IgD-negative memory B cell (primary cell): ENCODE measurements at regions not wholly inside any gene's neighbourhood (a gene's known extent, or its start where the extent isn't known, plus 50 kb on each side); places are given as distances from the start of the nearest gene placed in this dataset.

ENCODE experiments used
- H3K27ac Mint-ChIP-seq, 3 donors: one replicate each; pipeline ENCODE4 v1.8.0; 2020 to 2022; ENCODE audit warnings: mild to moderate bottlenecking in 3 of 3, mixed read lengths in 3 of 3, moderate library complexity in 1 of 3
- H3K27me3 Mint-ChIP-seq: one replicate; pipeline ENCODE4 v1.8.0; 2021; ENCODE audit warnings: mixed read lengths
- H3K36me3 Mint-ChIP-seq: one replicate; pipeline ENCODE4 v1.8.0; 2020; ENCODE audit warnings: mild to moderate bottlenecking, mixed read lengths
- H3K4me1 Mint-ChIP-seq, 3 donors: one replicate each; pipeline ENCODE4 v1.8.0; 2020 to 2022; ENCODE audit warnings: mixed read lengths in 3 of 3, mild to moderate bottlenecking in 1 of 3
- H3K4me3 Mint-ChIP-seq, 4 donors: one replicate each; pipeline ENCODE4 v1.8.0; 2020 to 2022; ENCODE audit warnings: mild to moderate bottlenecking in 4 of 4, mixed read lengths in 4 of 4, moderate library complexity in 3 of 4
- H3K9me3 Mint-ChIP-seq, 3 donors: one replicate each; pipeline ENCODE4 v1.8.0; 2020 to 2021; ENCODE audit warnings: mixed read lengths in 3 of 3, mild to moderate bottlenecking in 1 of 3

- Mint-ChIP-seq H3K27ac (peak overlapping the region in 1 of 3 donors; percentile 4), H3K27me3 (peaks cover 8% of the 10 kb centered on the region), H3K4me1 (peaks cover 15 to 25% (median 23%) of the 10 kb centered on the region in 3 donors), H3K9me3 (peaks cover 0 to 2% (median 0%) of the 10 kb centered on the region in 3 donors), H3K4me3 (peak overlapping the region in 3 of 4 donors; percentile 14 to 75 (median 67)), H3K36me3 (no peaks in the 10 kb centered on the region)
These were observed 335.6 kb downstream of the ZNF608 start for GRCh38 chr5:124410539-124411488.

- Mint-ChIP-seq H3K36me3 (no peaks in the 10 kb centered on the region), H3K27ac (peak overlapping the region in 1 of 3 donors; percentile 26), H3K4me3 (no peak overlapping the region), H3K27me3 (peaks cover 8% of the 10 kb centered on the region), H3K9me3 (peaks cover 0 to 2% (median 0%) of the 10 kb centered on the region in 3 donors), H3K4me1 (peaks cover 20 to 27% (median 27%) of the 10 kb centered on the region in 3 donors)
These were observed 337.5 kb downstream of the ZNF608 start for GRCh38 chr5:124408738-124409453.

DNA sequence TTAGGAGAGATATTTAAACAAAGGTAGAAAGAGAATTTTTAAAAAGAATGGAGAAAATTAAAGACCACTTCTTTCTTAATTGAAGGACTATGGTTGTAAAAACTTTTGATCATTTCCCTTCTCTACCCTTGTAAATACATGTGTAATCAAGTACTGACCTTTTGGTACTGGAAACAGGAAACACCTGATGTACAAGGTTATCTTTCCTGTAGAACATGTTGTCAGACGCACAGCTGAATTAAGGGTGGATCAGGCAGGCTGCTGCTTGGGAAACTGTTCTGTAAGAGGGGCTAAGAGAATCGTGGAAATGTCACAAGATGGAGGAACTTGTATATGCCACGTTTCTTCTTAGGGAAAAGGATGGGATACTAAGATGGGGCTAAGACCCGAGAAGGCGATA, 341.6 kb downstream of the ZNF608 start:
- Mint-ChIP-seq H3K4me1 (peaks cover 10 to 14% (median 11%) of the 10 kb centered on the region in 3 donors), H3K27me3 (no peaks in the 10 kb centered on the region), H3K4me3 (peak overlapping the region in 1 of 4 donors; percentile 28), H3K36me3 (no peaks in the 10 kb centered on the region), H3K9me3 (peaks cover 0 to 2% (median 0%) of the 10 kb centered on the region in 3 donors), H3K27ac (no peak overlapping the region)

DNA sequence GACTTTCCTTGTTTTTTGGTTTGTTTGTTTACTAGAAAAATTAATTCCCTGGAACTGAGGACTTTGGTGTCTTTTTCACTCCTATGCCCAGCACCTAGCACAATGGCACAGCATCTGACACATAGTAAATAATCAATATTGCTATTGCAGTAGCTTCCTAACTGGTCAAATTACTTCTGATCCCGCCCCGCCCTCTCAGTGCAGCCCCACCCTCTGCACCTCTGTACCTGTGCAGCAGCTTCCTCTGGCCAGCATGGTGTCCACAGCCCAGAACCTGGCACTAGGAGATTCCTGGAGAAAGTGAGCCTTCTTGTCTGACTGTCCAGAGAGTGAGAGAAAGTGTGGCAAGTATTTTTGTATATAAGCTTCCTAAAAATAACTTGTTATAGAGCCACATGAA, 343.2 kb downstream of the ZNF608 start:
- no peak overlapping the region for H3K4me3 Mint-ChIP-seq
- H3K9me3 Mint-ChIP-seq = no peaks in the 10 kb centered on the region
- H3K27me3 Mint-ChIP-seq = no peaks in the 10 kb centered on the region
- H3K4me1 Mint-ChIP-seq = peaks cover 5 to 14% (median 6%) of the 10 kb centered on the region in 3 donors
- H3K36me3 Mint-ChIP-seq = no peaks in the 10 kb centered on the region
- H3K27ac Mint-ChIP-seq = no peak overlapping the region

- no peaks in the 10 kb centered on the region for H3K9me3 Mint-ChIP-seq
- H3K27ac Mint-ChIP-seq = no peak overlapping the region
- H3K4me1 Mint-ChIP-seq = peaks cover 5 to 16% (median 6%) of the 10 kb centered on the region in 3 donors
- no peaks in the 10 kb centered on the region for H3K36me3 Mint-ChIP-seq
- peak overlapping the region in 1 of 4 donors; percentile 33 for H3K4me3 Mint-ChIP-seq
- H3K27me3 Mint-ChIP-seq = no peaks in the 10 kb centered on the region
These were observed 344.3 kb downstream of the ZNF608 start for GRCh38 chr5:124402144-124402581.

GRCh38 chr5:124401476-124402143, 344.8 kb downstream of the ZNF608 start:
- H3K4me1 Mint-ChIP-seq = peaks cover 5 to 16% (median 6%) of the 10 kb centered on the region in 3 donors
- no peak overlapping the region for H3K4me3 Mint-ChIP-seq
- H3K27me3 Mint-ChIP-seq = no peaks in the 10 kb centered on the region
- no peaks in the 10 kb centered on the region for H3K36me3 Mint-ChIP-seq
- H3K9me3 Mint-ChIP-seq = no peaks in the 10 kb centered on the region
- no peak overlapping the region for H3K27ac Mint-ChIP-seq

- Mint-ChIP-seq H3K36me3 (no peaks in the 10 kb centered on the region), H3K4me3 (no peak overlapping the region), H3K4me1 (peaks cover 0 to 10% (median 1%) of the 10 kb centered on the region in 3 donors), H3K27ac (no peak overlapping the region), H3K9me3 (no peaks in the 10 kb centered on the region), H3K27me3 (peaks cover 2% of the 10 kb centered on the region)
These were observed 346.9 kb downstream of the ZNF608 start for GRCh38 chr5:124399426-124399961.

DNA sequence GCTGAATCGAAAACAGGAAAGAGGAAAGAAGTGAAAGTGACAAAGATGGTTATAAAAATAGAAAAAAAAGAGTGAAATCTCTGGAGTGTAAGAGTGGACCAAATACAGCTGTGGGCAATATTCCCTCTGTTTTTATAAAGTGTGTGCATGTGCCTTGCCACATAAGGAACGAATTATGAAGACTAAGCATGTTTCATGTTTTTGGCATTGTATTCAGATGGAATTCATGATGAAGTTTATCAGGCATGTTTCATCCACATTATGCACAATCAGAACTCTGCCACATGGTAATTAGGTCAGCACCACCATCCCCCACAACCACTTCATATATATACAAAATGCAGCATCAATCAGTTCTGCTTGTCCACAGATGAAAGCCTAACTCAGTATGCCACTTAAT, 348.0 kb downstream of the ZNF608 start:
- H3K36me3 Mint-ChIP-seq = no peaks in the 10 kb centered on the region

DNA sequence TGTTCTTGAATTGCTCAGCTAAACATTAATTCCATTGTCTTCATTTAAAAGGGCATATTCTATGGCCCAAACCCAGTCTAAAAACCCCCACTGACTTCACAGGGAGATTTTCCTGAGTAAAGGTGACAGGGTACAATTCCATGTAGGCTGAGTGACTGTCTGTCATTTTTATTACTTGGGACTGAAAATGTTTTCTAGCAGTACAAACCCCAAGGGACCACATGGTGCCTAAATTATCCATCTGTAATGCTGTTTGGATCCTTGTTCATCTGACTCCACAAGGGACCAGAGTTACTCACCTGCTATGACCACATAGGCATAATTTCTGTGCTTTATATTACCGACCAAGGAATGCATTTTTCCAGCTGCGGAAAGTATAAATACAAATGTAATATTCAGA, 349.1 kb downstream of the ZNF608 start:
- Mint-ChIP-seq H3K27me3 (peaks cover 2% of the 10 kb centered on the region), H3K4me1 (peaks cover 0 to 12% (median 1%) of the 10 kb centered on the region in 3 donors), H3K36me3 (no peaks in the 10 kb centered on the region), H3K4me3 (no peak overlapping the region), H3K9me3 (peaks cover 0 to 2% (median 0%) of the 10 kb centered on the region in 3 donors), H3K27ac (peak overlapping the region in 1 of 3 donors; percentile 80)

More for the DNA sequence above, 348.0 kb downstream of the ZNF608 start:
- H3K4me3 Mint-ChIP-seq = peak overlapping the region in 1 of 4 donors; percentile 25
- H3K9me3 Mint-ChIP-seq = peaks cover 0 to 2% (median 0%) of the 10 kb centered on the region in 3 donors
- no peak overlapping the region for H3K27ac Mint-ChIP-seq
- peaks cover 2% of the 10 kb centered on the region for H3K27me3 Mint-ChIP-seq
- H3K4me1 Mint-ChIP-seq = peaks cover 0 to 12% (median 1%) of the 10 kb centered on the region in 3 donors

- Mint-ChIP-seq H3K27me3 (peaks cover 2% of the 10 kb centered on the region), H3K9me3 (peaks cover 1 to 2% (median 2%) of the 10 kb centered on the region in 3 donors), H3K27ac (no peak overlapping the region), H3K36me3 (no peaks in the 10 kb centered on the region), H3K4me1 (peaks cover 0 to 10% (median 1%) of the 10 kb centered on the region in 3 donors), H3K4me3 (no peak overlapping the region)
These were observed 350.5 kb downstream of the ZNF608 start for GRCh38 chr5:124395926-124396325.

DNA sequence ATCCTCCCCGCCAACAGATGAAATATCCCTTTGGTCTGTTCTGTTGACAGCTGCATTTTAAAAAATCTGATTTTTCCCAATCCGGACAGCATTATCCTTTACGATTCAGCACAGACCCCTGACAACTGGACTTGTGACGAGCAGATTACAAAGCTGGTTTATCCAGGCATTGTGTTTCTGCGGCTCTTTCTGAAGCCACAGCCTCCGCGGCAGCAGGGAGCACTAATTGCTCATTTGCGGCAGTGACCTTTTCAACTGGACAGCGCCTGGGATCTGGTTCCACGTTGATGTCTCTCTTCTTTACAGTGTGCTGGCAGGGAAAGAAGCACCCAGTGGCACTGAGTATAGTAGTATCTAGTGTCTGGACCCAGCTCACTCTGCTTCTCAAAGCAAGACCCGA, 351.2 kb downstream of the ZNF608 start:
- Mint-ChIP-seq H3K4me1 (peaks cover 0 to 10% (median 0%) of the 10 kb centered on the region in 3 donors), H3K9me3 (peaks cover 2 to 8% (median 7%) of the 10 kb centered on the region in 3 donors)

GRCh38 chr5:124394700-124395245, 351.7 kb downstream of the ZNF608 start:
- H3K36me3 Mint-ChIP-seq = no peaks in the 10 kb centered on the region
- peaks cover 2 to 13% (median 11%) of the 10 kb centered on the region in 3 donors for H3K9me3 Mint-ChIP-seq
- H3K27ac Mint-ChIP-seq = no peak overlapping the region
- peaks cover 2% of the 10 kb centered on the region for H3K27me3 Mint-ChIP-seq
- peaks cover 0 to 10% (median 0%) of the 10 kb centered on the region in 3 donors for H3K4me1 Mint-ChIP-seq
- H3K4me3 Mint-ChIP-seq = no peak overlapping the region

More for the DNA sequence above, 351.2 kb downstream of the ZNF608 start:
- Mint-ChIP-seq H3K27ac (no peak overlapping the region), H3K36me3 (no peaks in the 10 kb centered on the region), H3K27me3 (peaks cover 2% of the 10 kb centered on the region), H3K4me3 (no peak overlapping the region)

- Mint-ChIP-seq H3K9me3 (peaks cover 4 to 18% (median 13%) of the 10 kb centered on the region in 3 donors), H3K4me1 (peaks cover 0 to 8% (median 0%) of the 10 kb centered on the region in 3 donors), H3K4me3 (no peak overlapping the region), H3K27ac (no peak overlapping the region), H3K36me3 (no peaks in the 10 kb centered on the region), H3K27me3 (peaks cover 2% of the 10 kb centered on the region)
These were observed 352.7 kb downstream of the ZNF608 start for GRCh38 chr5:124393584-124394379.
